ENCODE measurements at regions not wholly inside any gene's neighbourhood (a gene's known extent, or its start where the extent isn't known, plus 50 kb on each side); places are given as distances from the start of the nearest gene placed in this dataset.

DNA sequence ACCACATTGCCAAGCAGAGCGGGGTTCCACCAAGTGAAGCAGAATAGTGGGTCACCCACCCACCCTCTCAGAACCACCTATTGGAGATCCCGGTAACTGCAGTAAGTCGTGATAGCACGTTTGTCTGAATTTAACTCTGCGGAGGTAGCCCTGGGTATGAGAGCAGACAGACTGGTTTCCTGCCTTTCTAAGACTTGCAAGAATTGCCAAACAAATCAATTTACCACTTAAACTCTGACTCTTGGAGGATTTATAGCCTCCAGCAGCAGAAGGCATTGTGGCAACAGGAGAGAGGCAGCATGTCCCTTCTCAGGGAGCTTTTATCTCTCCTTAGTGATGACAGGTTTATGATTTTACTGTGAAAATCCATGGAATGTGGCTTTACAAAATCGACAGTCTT lies 287.9 kb upstream of the FMN2 start:
- peak in 5 of 8 experiments; percentile 41 to 90 (median 76) for ATAC-seq (replicated peaks in 6 of 8)

GRCh38 chr1:239804266-239804665 lies 287.4 kb upstream of the FMN2 start:
- whole genome bisulfite sequencing, 10 experiments: 21 to 83% (median 51%) methylated on average over 3 to 4 of the region's 4 CpGs; no CpG with 5 or more reads in 2 of the 10 experiments
- H3K4me3 ChIP-seq: no peak overlapping the region
- no peak overlapping the region for H3K27ac ChIP-seq
- H3K4me1 ChIP-seq (replicated peaks in 1 of 2): peaks cover 31% of the 10 kb centered on the region in 2 donors
- in situ Hi-C loops (cut with MboI; ENCODE audit: low pct_unique_long_range_greater_than_20kb in 2 of 9, low sequenced_read_pairs in 9 of 9, unreplicated experiment in 9 of 9): no loop called here
- peak in 2 of 8 experiments; percentile 20 to 24 for ATAC-seq (replicated peaks in 6 of 8)

More for the DNA sequence above, 287.9 kb upstream of the FMN2 start:
- Histone ChIP-seq H3K4me1 (replicated peaks in 1 of 2) (peaks cover 31 to 32% of the 10 kb centered on the region in 2 donors), H3K27ac (no peak overlapping the region), H3K4me3 (no peak overlapping the region)
- 0 to 68% (median 27%) methylated on average over 1 to 6 of the region's 6 CpGs; no CpG with 5 or more reads in 4 of the 10 experiments for WGBS, 10 experiments
- in situ Hi-C loops (cut with MboI; ENCODE audit: low pct_unique_long_range_greater_than_20kb in 2 of 9, low sequenced_read_pairs in 9 of 9, unreplicated experiment in 9 of 9): no loop called here

GRCh38 chr1:239805042-239805441 lies 286.6 kb upstream of the FMN2 start:
- Histone ChIP-seq H3K4me1 (replicated peaks in 1 of 2) (peaks cover 29 to 31% of the 10 kb centered on the region in 2 donors), H3K4me3 (no peak overlapping the region), H3K27ac (no peak overlapping the region)
- ATAC-seq (replicated peaks in 6 of 8): no peak
- in situ Hi-C loops (cut with MboI; ENCODE audit: low pct_unique_long_range_greater_than_20kb in 2 of 9, low sequenced_read_pairs in 9 of 9, unreplicated experiment in 9 of 9): no loop called here
- 18 to 100% (median 79%) methylated on average over 1 to 4 of the region's 4 CpGs; no CpG with 5 or more reads in 3 of the 10 experiments for WGBS, 10 experiments

DNA sequence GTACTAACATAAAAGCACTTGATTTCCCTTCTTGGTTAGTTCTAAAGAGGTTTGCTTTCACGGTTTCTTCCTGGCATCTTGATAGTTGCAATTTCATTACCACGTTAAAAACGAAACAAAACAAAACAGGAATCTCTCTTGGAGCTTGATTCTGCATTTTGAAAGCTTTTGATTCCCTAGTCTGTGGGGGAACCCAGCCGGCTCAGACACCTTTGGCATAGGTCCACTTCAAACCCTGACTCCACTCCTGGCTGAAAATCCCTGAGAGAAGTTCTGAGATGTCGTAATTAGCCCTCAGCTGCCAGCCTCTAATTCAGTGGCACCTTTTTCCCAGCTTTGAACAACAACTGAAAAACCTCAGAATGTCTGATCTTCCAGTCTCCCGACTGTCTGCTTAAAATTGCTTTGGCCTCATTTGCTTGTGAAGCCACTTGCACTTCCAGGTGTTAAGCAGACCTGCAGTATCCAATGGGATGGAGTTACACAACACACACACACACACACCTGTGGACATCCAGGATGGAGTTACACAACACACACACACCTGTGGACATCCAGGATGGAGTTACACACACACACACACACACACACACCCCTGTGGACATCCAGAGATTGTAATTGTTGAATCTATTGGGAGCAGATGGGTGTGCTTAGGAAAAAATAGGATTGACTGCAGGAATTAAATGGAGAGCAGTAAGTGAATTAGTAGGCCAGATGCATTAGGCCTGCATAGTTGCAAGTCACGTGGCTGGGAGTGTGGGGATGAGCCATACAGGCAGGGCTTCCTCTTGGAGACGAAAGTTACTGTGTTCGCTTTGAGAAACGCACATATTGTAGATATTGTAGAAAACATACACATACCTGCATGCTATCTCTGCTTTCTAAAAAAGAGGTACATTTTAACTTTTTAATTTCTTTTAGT lies 285.6 kb upstream of the FMN2 start:
- in situ Hi-C loops (cut with MboI; ENCODE audit: low pct_unique_long_range_greater_than_20kb in 2 of 9, low sequenced_read_pairs in 9 of 9, unreplicated experiment in 9 of 9): no loop called here

GRCh38 chr1:239806897-239807296 lies 284.8 kb upstream of the FMN2 start:
- no peak for ATAC-seq (replicated peaks in 6 of 8)
- WGBS, 10 experiments: 46 to 100% (median 96%) methylated on average over 1 to 2 of the region's 2 CpGs; no CpG with 5 or more reads in 1 of the 10 experiments
- no peak overlapping the region for H3K4me3 ChIP-seq
- H3K4me1 ChIP-seq (replicated peaks in 1 of 2): peaks cover 46 to 48% of the 10 kb centered on the region in 2 donors
- in situ Hi-C loops (cut with MboI; ENCODE audit: low pct_unique_long_range_greater_than_20kb in 2 of 9, low sequenced_read_pairs in 9 of 9, unreplicated experiment in 9 of 9): no loop called here
- no peak overlapping the region for H3K27ac ChIP-seq

More for the DNA sequence above, 285.6 kb upstream of the FMN2 start:
- 6 to 94% (median 79%) methylated on average over 2 to 10 of the region's 10 CpGs for WGBS, 10 experiments
- ATAC-seq (replicated peaks in 6 of 8): no peak
- Histone ChIP-seq H3K27ac (no peak overlapping the region), H3K4me1 (replicated peaks in 1 of 2) (peaks cover 39 to 42% of the 10 kb centered on the region in 2 donors), H3K4me3 (no peak overlapping the region)

DNA sequence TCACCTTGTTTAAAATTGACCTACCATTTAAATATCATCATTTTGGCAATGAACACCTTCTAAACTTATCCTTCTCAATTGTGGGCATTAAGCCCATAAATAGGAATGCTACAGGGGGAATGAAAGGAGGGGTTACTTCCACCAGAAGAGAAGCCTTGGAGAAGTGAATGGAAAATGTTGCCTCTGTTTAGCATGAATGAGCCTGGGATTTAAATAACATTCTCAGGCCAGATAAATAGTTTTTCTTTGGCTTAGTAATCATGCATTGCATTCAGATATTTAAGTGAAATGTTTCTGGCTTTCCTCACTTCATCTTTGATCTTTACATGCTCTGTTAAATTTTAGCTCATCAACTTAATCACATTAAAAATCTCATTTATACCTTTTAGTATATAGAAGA lies 284.3 kb upstream of the FMN2 start:
- in situ Hi-C loops (cut with MboI; ENCODE audit: low pct_unique_long_range_greater_than_20kb in 2 of 9, low sequenced_read_pairs in 9 of 9, unreplicated experiment in 9 of 9): no loop called here
- no peak for ATAC-seq (replicated peaks in 6 of 8)
- no peak overlapping the region for H3K27ac ChIP-seq
- no peak overlapping the region for H3K4me3 ChIP-seq
- peaks cover 46 to 48% of the 10 kb centered on the region in 2 donors for H3K4me1 ChIP-seq (replicated peaks in 1 of 2)

- WGBS, 10 experiments: 0 to 78% (median 51%) methylated on average over 2 to 7 of the region's 8 CpGs; no CpG with 5 or more reads in 2 of the 10 experiments
- no peak overlapping the region for H3K27ac ChIP-seq
These were observed 281.6 kb upstream of the FMN2 start for GRCh38 chr1:239810061-239810481.

GRCh38 chr1:239811211-239811885 lies 280.3 kb upstream of the FMN2 start:
- H3K4me3 ChIP-seq: no peak overlapping the region
- H3K27ac ChIP-seq: no peak overlapping the region
- peaks cover 46 to 54% of the 10 kb centered on the region in 2 donors for H3K4me1 ChIP-seq (replicated peaks in 1 of 2)
- ATAC-seq (replicated peaks in 6 of 8): peak in 5 of 8 experiments; percentile 18 to 45 (median 39)
- WGBS, 10 experiments: 0 to 80% (median 13%) methylated on average over 1 to 7 of the region's 7 CpGs
- in situ Hi-C loops (cut with MboI; ENCODE audit: low pct_unique_long_range_greater_than_20kb in 2 of 9, low sequenced_read_pairs in 9 of 9, unreplicated experiment in 9 of 9): no loop called here

More at GRCh38 chr1:239810061-239810481, 281.6 kb upstream of the FMN2 start:
- ATAC-seq (replicated peaks in 6 of 8): peak in 2 of 8 experiments; percentile 14 to 32
- in situ Hi-C loops (cut with MboI; ENCODE audit: low pct_unique_long_range_greater_than_20kb in 2 of 9, low sequenced_read_pairs in 9 of 9, unreplicated experiment in 9 of 9): no loop called here
- Histone ChIP-seq H3K4me3 (no peak overlapping the region), H3K4me1 (replicated peaks in 1 of 2) (peaks cover 41 to 44% of the 10 kb centered on the region in 2 donors)

- Histone ChIP-seq H3K4me3 (no peak overlapping the region), H3K27ac (no peak overlapping the region), H3K4me1 (replicated peaks in 1 of 2) (peaks cover 48 to 57% of the 10 kb centered on the region in 2 donors)
- in situ Hi-C loops (cut with MboI; ENCODE audit: low pct_unique_long_range_greater_than_20kb in 2 of 9, low sequenced_read_pairs in 9 of 9, unreplicated experiment in 9 of 9): no loop called here
- WGBS, 10 experiments: 86 to 100% (median 100%) methylated on average over 1 of the region's 1 CpG; no CpG with 5 or more reads in 5 of the 10 experiments
- ATAC-seq (replicated peaks in 6 of 8): no peak
These were observed 279.1 kb upstream of the FMN2 start for GRCh38 chr1:239812580-239812979.

DNA sequence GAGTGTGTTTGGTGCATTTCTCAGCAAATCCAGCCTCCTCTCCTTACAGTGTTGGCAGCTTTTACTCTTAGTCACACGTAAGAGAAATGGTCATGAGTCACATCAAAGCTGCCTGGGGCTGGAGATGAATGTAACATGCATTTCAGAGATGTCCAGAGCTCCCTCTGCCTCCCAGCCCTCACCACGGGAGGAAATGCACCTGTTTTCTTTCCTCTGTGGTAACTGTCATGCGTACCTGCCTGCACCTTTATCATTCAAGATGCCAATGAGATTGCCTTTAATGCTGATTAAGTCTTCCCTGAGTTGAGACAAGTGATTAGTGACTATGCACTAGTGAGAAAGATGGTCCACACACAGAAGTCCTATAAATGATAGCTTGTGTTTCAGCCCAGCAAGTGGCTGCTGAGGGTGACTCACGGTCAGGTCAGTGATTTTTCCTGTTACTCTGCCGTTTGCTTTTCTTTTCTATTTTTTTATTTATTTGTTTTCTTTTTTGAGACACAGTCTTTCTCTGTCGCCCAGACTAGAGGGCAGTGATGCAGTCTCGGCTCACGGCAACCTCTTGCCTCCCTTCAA lies 277.3 kb upstream of the FMN2 start:
- Histone ChIP-seq H3K27ac (peak overlapping the region in 1 of 2 donors; percentile 22), H3K4me1 (replicated peaks in 1 of 2) (peaks cover 39 to 47% of the 10 kb centered on the region in 2 donors), H3K4me3 (no peak overlapping the region)
- in situ Hi-C loops (cut with MboI; ENCODE audit: low pct_unique_long_range_greater_than_20kb in 2 of 9, low sequenced_read_pairs in 9 of 9, unreplicated experiment in 9 of 9): no loop called here
- 9 to 60% (median 37%) methylated on average over 1 to 8 of the region's 8 CpGs for WGBS, 10 experiments
- peak; percentile 77 to 92 (median 89) for ATAC-seq (replicated peaks in 6 of 8)

DNA sequence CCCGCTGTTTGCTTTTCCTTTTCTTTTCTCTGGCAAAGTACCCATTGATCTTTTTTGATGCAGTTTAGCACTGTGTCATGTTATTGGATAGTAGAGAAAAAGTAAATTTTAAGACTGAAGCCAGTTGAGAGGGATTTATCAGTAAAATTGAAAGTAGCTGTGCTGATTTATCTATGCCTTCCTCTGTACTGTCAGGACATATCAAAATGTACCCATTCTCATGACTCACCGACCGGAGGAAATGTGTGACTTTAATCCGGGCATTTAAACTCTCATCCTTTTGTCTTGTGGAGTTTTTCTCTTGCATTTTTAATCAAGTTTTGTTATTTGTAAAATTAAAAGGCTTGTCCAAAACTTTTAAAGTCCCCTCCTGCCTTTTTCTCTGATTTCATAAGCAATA lies 276.6 kb upstream of the FMN2 start:
- no peak overlapping the region for H3K4me3 ChIP-seq
- 3 to 95% (median 88%) methylated on average over 3 to 4 of the region's 4 CpGs; no CpG with 5 or more reads in 2 of the 10 experiments for WGBS, 10 experiments
- ATAC-seq (replicated peaks in 6 of 8): no peak

GRCh38 chr1:239816081-239816782 lies 275.5 kb upstream of the FMN2 start:
- 0 to 50% (median 20%) methylated on average over 1 to 5 of the region's 5 CpGs; no CpG with 5 or more reads in 3 of the 10 experiments for whole genome bisulfite sequencing, 10 experiments
- ATAC-seq (replicated peaks in 6 of 8): peak; percentile 48 to 75 (median 64)
- Histone ChIP-seq H3K27ac (no peak overlapping the region), H3K4me1 (replicated peaks in 1 of 2) (peaks cover 27 to 33% of the 10 kb centered on the region in 2 donors), H3K4me3 (no peak overlapping the region)
- in situ Hi-C loops (cut with MboI; ENCODE audit: low pct_unique_long_range_greater_than_20kb in 2 of 9, low sequenced_read_pairs in 9 of 9, unreplicated experiment in 9 of 9): no loop called here

More for the DNA sequence above, 276.6 kb upstream of the FMN2 start:
- in situ Hi-C loops (cut with MboI; ENCODE audit: low pct_unique_long_range_greater_than_20kb in 2 of 9, low sequenced_read_pairs in 9 of 9, unreplicated experiment in 9 of 9): no loop called here
- Histone ChIP-seq H3K4me1 (replicated peaks in 1 of 2) (peaks cover 38 to 44% of the 10 kb centered on the region in 2 donors), H3K27ac (peak overlapping the region in 1 of 2 donors; percentile 22)

Data from motor neuron (in vitro differentiated cells).